K562 (cell line): ENCODE measurements at regions not wholly inside any gene's neighbourhood (a gene's known extent, or its start where the extent isn't known, plus 50 kb on each side); places are given as distances from the start of the nearest gene placed in this dataset.

Experiments
- CBX5 ChIP-seq: IDR thresholded peaks from 2 replicates; pipeline ENCODE4 v1.6.1; 2014; ENCODE audit warnings: low read depth, borderline replicate concordance
- CREB5 ChIP-seq: fragments of 250-450 bp; sonication (Bioruptor Pico); IDR thresholded peaks from 2 replicates; pipeline ENCODE4 v1.5.0; 2020; ENCODE audit warnings: mild to moderate bottlenecking
- FIP1L1 ChIP-seq: fragments of 200-400 bp; formaldehyde crosslinking; IDR thresholded peaks from 2 replicates; pipeline ENCODE4 v1.6.1; 2018; ENCODE audit warnings: mild to moderate bottlenecking, low read depth, low read length; ENCODE audit not compliant: poor library complexity, severe bottlenecking
- HDGF ChIP-seq: fragments of 450-650 bp; IDR thresholded peaks from 2 replicates; pipeline ENCODE4 v1.6.1; 2016
- HMGXB4 ChIP-seq: sonication (generic); formaldehyde crosslinking; IDR thresholded peaks from 2 replicates; pipeline ENCODE4 v1.8.1; 2023; ENCODE audit warnings: mild to moderate bottlenecking, missing genetic modification reagents
- ILK ChIP-seq: fragments of 450-650 bp; IDR thresholded peaks from 2 replicates; pipeline ENCODE4 v1.6.1; 2016; ENCODE audit warnings: missing genetic modification characterization, low read depth, mild to moderate bottlenecking, missing compliant biosample characterization, moderate library complexity, borderline replicate concordance
- MAFG ChIP-seq: fragments of 450-650 bp; conservative IDR thresholded peaks from 2 replicates; pipeline ENCODE4 v1.6.1; 2016; ENCODE audit warnings: missing genetic modification characterization, missing compliant biosample characterization
- MXD1 ChIP-seq: fragments of 250-450 bp; sonication (Bioruptor Pico); IDR thresholded peaks from 2 replicates; pipeline ENCODE4 v1.8.0; 2021; ENCODE audit warnings: borderline replicate concordance, mild to moderate bottlenecking, moderate library complexity; ENCODE audit not compliant: poor library complexity, severe bottlenecking
- NCOA4 ChIP-seq: fragments of 450-650 bp; IDR thresholded peaks from 2 replicates; pipeline ENCODE4 v1.6.1; 2018; ENCODE audit warnings: mild to moderate bottlenecking; ENCODE audit not compliant: partially characterized antibody
- PHB ChIP-seq: fragments of 250-450 bp; sonication (Bioruptor Pico); IDR thresholded peaks from 2 replicates; pipeline ENCODE4 v1.5.0; 2021
- TAF1 ChIP-seq: IDR thresholded peaks from 2 replicates; pipeline ENCODE4 v1.6.1; 2011; ENCODE audit warnings: mild to moderate bottlenecking, low read length, moderate library complexity; ENCODE audit not compliant: insufficient read depth, control insufficient read depth, severe bottlenecking; ENCODE audit errors: extremely low read depth
- ZBTB26 ChIP-seq: fragments of 450-650 bp; formaldehyde crosslinking; IDR thresholded peaks from 2 replicates; pipeline ENCODE4 v1.4.0; 2022; ENCODE audit warnings: missing genetic modification characterization
- ZC3H8 ChIP-seq: fragments of 450-650 bp; IDR thresholded peaks from 2 replicates; pipeline ENCODE4 v1.6.1; 2017
- ZFPM2 ChIP-seq: fragments of 250-450 bp; sonication (Bioruptor Pico); IDR thresholded peaks from 2 replicates; pipeline ENCODE4 v1.5.1; 2022; ENCODE audit warnings: mild to moderate bottlenecking
- ZNF133 ChIP-seq: fragments of 250-450 bp; sonication (Bioruptor Pico); IDR thresholded peaks from 2 replicates; pipeline ENCODE4 v1.4.0; 2020; ENCODE audit warnings: mild to moderate bottlenecking
- ZNF263 ChIP-seq: sonication (generic); formaldehyde crosslinking; IDR thresholded peaks from 2 replicates; pipeline ENCODE4 v1.8.0; 2022; ENCODE audit warnings: mild to moderate bottlenecking, missing genetic modification reagents, borderline replicate concordance
- ZNF696 ChIP-seq: fragments of 250-450 bp; sonication (Bioruptor Pico); conservative IDR thresholded peaks from 2 replicates; pipeline ENCODE4 v1.4.0; 2020; ENCODE audit warnings: mild to moderate bottlenecking, moderate library complexity
- ZSCAN32 ChIP-seq: fragments of 450-650 bp; formaldehyde crosslinking; IDR thresholded peaks from 2 replicates; pipeline ENCODE4 v1.4.0; 2020; ENCODE audit warnings: mild to moderate bottlenecking, moderate library complexity
- TF ChIP-seq, protein P1 (sequence below), 2 experiments: fragments of 450-650 bp; IDR thresholded peaks; 2 replicates each; pipeline ENCODE4 v1.6.1; 2018; ENCODE audit warnings: mild to moderate bottlenecking in 2 of 2, low read depth in 1 of 2; ENCODE audit not compliant: partially characterized antibody in 2 of 2
- TF ChIP-seq, protein P2 (sequence below): sonication (generic); formaldehyde crosslinking; IDR thresholded peaks from 2 replicates; pipeline ENCODE4 v1.8.0; 2022; ENCODE audit warnings: mild to moderate bottlenecking, missing genetic modification reagents

GRCh38 chr5:164360589-164360988 lies 855.2 kb downstream of the MAT2B start (continued):
- TF ChIP-seq, protein P1, sequence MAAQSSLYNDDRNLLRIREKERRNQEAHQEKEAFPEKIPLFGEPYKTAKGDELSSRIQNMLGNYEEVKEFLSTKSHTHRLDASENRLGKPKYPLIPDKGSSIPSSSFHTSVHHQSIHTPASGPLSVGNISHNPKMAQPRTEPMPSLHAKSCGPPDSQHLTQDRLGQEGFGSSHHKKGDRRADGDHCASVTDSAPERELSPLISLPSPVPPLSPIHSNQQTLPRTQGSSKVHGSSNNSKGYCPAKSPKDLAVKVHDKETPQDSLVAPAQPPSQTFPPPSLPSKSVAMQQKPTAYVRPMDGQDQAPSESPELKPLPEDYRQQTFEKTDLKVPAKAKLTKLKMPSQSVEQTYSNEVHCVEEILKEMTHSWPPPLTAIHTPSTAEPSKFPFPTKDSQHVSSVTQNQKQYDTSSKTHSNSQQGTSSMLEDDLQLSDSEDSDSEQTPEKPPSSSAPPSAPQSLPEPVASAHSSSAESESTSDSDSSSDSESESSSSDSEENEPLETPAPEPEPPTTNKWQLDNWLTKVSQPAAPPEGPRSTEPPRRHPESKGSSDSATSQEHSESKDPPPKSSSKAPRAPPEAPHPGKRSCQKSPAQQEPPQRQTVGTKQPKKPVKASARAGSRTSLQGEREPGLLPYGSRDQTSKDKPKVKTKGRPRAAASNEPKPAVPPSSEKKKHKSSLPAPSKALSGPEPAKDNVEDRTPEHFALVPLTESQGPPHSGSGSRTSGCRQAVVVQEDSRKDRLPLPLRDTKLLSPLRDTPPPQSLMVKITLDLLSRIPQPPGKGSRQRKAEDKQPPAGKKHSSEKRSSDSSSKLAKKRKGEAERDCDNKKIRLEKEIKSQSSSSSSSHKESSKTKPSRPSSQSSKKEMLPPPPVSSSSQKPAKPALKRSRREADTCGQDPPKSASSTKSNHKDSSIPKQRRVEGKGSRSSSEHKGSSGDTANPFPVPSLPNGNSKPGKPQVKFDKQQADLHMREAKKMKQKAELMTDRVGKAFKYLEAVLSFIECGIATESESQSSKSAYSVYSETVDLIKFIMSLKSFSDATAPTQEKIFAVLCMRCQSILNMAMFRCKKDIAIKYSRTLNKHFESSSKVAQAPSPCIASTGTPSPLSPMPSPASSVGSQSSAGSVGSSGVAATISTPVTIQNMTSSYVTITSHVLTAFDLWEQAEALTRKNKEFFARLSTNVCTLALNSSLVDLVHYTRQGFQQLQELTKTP (IDR thresholded peaks at IDR 0.05; ENCODE audit: low read depth in 1 of 2, partially characterized antibody in 2 of 2) = peak in 1 of 2 experiments; percentile 55
- TF ChIP-seq CBX5 (no peak), TAF1 (no peak), MAFG (tag) (no peak), HMGXB4 (CRISPR knock-in tag) (no peak), ZC3H8 (no peak), FIP1L1 (no peak), HDGF (no peak), ZNF696 (no peak), ZSCAN32 (no peak; the same call in 1 of the 2 replicates), ZNF133 (CRISPR knock-in tag) (no peak), ILK (tag) (no peak), NCOA4 (no peak), PHB (no peak), MXD1 (CRISPR knock-in tag) (no peak), ZFPM2 (CRISPR knock-in tag) (no peak), ZNF263 (no peak), CREB5 (CRISPR knock-in tag) (no peak), ZBTB26 (no peak)
- TF ChIP-seq, protein P2, sequence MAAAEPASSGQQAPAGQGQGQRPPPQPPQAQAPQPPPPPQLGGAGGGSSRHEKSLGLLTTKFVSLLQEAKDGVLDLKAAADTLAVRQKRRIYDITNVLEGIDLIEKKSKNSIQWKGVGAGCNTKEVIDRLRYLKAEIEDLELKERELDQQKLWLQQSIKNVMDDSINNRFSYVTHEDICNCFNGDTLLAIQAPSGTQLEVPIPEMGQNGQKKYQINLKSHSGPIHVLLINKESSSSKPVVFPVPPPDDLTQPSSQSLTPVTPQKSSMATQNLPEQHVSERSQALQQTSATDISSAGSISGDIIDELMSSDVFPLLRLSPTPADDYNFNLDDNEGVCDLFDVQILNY (CRISPR knock-in tag) = no peak
